ENCODE measurements at regions not wholly inside any gene's neighbourhood (a gene's known extent, or its start where the extent isn't known, plus 50 kb on each side); places are given as distances from the start of the nearest gene placed in this dataset.
"Not testable (repeated sequence)": the region's sequence is repeated elsewhere in the genome, so short reads cannot be mapped to it uniquely, and the experiment has no call there.

DNA sequence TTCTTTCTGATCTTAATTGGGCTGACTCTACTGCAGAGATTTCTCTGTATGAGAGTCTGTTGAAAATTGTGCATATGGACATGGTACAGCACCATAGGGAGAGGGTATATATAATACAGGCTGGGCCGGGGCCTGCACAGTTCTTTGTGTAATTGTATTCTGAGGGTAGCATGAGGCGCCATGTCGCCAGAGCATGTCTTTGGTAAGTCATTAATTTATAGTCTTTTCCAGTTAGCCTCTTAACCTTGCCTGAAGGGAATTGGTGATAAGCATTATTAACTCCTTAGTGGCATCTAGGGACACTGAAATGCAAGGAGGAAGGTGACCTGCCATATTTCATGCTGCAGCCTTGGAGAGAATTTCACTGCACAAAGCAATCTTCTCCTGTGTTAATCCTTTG is 569.9 kb downstream of the TMTC2 start:
- 0 out of 22 replicates have a peak, but pooled peaks cover 0 to 4% (median 0%) of the 10 kb centered on the region in 11 experiments for H3K9me3 ChIP-seq (replicated peaks in 1 of 11)
- TF ChIP-seq Cebpa-rat (IDR thresholded peaks at IDR 0.05), result no peak
- no peaks in the 10 kb centered on the region for H3K36me3 ChIP-seq
- no peaks in the 10 kb centered on the region for H3K27me3 ChIP-seq
- H3K4me1 ChIP-seq, result no peaks in the 10 kb centered on the region
- H3K9ac ChIP-seq, result no peak overlapping the region
- H3K4me2 ChIP-seq, result no peak overlapping the region
- H3K4me3 ChIP-seq, result no peak overlapping the region
- H3K27ac ChIP-seq, result no peak overlapping the region
- no peaks in the 10 kb centered on the region for H4K20me1 ChIP-seq

GRCh38 chr12:83250866-83251265 is 564.2 kb downstream of the TMTC2 start:
- H3K9me3 ChIP-seq (replicated peaks in 1 of 11), result peaks cover 0 to 4% (median 0%) of the 10 kb centered on the region in 11 experiments; a peak in 1 of 22 replicates
- no peak overlapping the region for H3K4me3 ChIP-seq
- H3K27me3 ChIP-seq, result no peaks in the 10 kb centered on the region
- TF ChIP-seq Cebpa-rat (IDR thresholded peaks at IDR 0.05), result no peak
- no peaks in the 10 kb centered on the region for H3K4me1 ChIP-seq
- H3K27ac ChIP-seq, result no peak overlapping the region
- no peaks in the 10 kb centered on the region for H4K20me1 ChIP-seq
- H3K4me2 ChIP-seq, result no peak overlapping the region
- no peak overlapping the region for H3K9ac ChIP-seq
- H3K36me3 ChIP-seq, result no peaks in the 10 kb centered on the region

- Histone ChIP-seq H3K27me3 (no peaks in the 10 kb centered on the region), H3K4me2 (peak overlapping the region in 1 of 11 experiments; percentile 25; a peak in 1 of 22 replicates), H3K9me3 (replicated peaks in 1 of 11) (no peaks in the 10 kb centered on the region; a peak in 1 of 22 replicates), H3K4me3 (no peak overlapping the region), H3K9ac (no peak overlapping the region), H3K27ac (no peak overlapping the region), H4K20me1 (no peaks in the 10 kb centered on the region), H3K4me1 (no peaks in the 10 kb centered on the region), H3K36me3 (no peaks in the 10 kb centered on the region)
- TF ChIP-seq Cebpa-rat (IDR thresholded peaks at IDR 0.05), result no peak
These were observed 558.5 kb downstream of the TMTC2 start for GRCh38 chr12:83245156-83245555.

- H4K20me1 ChIP-seq, result no peaks in the 10 kb centered on the region
- no peak overlapping the region for H3K4me3 ChIP-seq
- H3K27ac ChIP-seq, result no peak overlapping the region
- no peak overlapping the region for H3K4me2 ChIP-seq
- no peaks in the 10 kb centered on the region for H3K36me3 ChIP-seq
- no peak overlapping the region for H3K9ac ChIP-seq
- H3K9me3 ChIP-seq (replicated peaks in 1 of 11), result no peaks in the 10 kb centered on the region; a peak in 1 of 22 replicates
- H3K4me1 ChIP-seq, result no peaks in the 10 kb centered on the region
- no peak for TF ChIP-seq Cebpa-rat (IDR thresholded peaks at IDR 0.05)
- no peaks in the 10 kb centered on the region for H3K27me3 ChIP-seq
These were observed 557.3 kb downstream of the TMTC2 start for GRCh38 chr12:83244001-83244400.

DNA sequence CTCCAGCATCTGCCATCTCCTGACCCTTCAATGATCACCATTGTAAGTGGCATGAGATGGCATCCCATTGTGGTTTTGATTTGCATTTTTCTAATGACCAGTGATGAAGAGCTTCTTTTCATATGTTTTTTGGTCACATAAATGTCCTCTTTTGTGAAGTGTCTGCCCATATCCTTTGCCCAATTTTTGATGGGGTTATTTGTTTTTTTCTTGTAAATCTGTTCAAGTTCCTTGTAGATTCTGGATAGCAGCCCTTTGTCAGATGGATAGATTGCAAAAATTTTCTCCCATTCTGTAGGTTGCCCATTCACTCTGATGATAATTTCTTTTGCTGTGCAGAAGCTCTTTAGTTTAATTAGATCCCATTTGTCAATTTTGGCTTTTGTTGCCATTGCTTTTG is 547.3 kb downstream of the TMTC2 start:
- H3K4me3 ChIP-seq; H3K27me3 ChIP-seq; H3K27ac ChIP-seq; H4K20me1 ChIP-seq; H3K4me2 ChIP-seq; H3K36me3 ChIP-seq; H3K9me3 ChIP-seq (replicated peaks in 1 of 11); H3K9ac ChIP-seq; H3K4me1 ChIP-seq: not testable (repeated sequence)

GRCh38 chr12:83226960-83227359 is 540.3 kb downstream of the TMTC2 start:
- H3K4me1 ChIP-seq, result peaks cover 16 to 22% (median 19%) of the 10 kb centered on the region in 10 experiments
- H3K36me3 ChIP-seq; H3K27me3 ChIP-seq; H3K9me3 ChIP-seq (replicated peaks in 1 of 11); H3K4me3 ChIP-seq; H3K27ac ChIP-seq; H3K9ac ChIP-seq; H4K20me1 ChIP-seq; H3K4me2 ChIP-seq: not testable (repeated sequence)

DNA sequence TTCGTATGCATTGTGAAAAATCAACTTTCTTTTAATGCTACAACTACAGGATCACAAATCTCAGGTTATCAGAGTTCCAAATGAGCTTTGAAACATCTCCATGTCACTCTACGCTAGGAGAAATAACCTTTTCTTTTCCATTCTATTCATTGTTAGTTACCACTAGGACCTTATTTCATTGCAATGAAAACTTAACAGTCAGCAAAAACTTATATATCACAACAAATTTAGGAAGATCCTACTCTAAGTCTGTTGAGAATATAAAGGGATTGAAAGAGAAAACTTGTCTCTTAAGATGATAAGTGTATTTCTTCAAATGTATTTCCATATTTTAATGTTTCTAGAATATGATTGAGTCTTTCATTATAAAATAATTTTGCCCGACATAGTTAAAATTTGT is 539.1 kb downstream of the TMTC2 start:
- no peak overlapping the region for H3K4me2 ChIP-seq
- no peaks in the 10 kb centered on the region for H4K20me1 ChIP-seq
- H3K4me1 ChIP-seq, result peaks cover 16 to 22% (median 19%) of the 10 kb centered on the region in 10 experiments
- H3K27ac ChIP-seq, result no peak overlapping the region
- no peaks in the 10 kb centered on the region for H3K36me3 ChIP-seq
- H3K9me3 ChIP-seq (replicated peaks in 1 of 11), result peaks cover 0 to 9% (median 0%) of the 10 kb centered on the region in 11 experiments; a peak in 1 of 22 replicates
- no peak overlapping the region for H3K4me3 ChIP-seq
- no peak for TF ChIP-seq Cebpa-rat (IDR thresholded peaks at IDR 0.05)
- no peaks in the 10 kb centered on the region for H3K27me3 ChIP-seq
- H3K9ac ChIP-seq, result no peak overlapping the region

GRCh38 chr12:83224012-83224411 is 537.3 kb downstream of the TMTC2 start:
- Histone ChIP-seq H3K4me2 (peak overlapping the region; percentile 17 to 68 (median 49)), H3K27me3 (no peaks in the 10 kb centered on the region), H3K4me1 (peaks cover 16 to 22% (median 19%) of the 10 kb centered on the region in 10 experiments), H3K9ac (peak overlapping the region in 7 of 11 experiments; percentile 15 to 55 (median 36); a peak in 10 of 22 replicates), H3K36me3 (no peaks in the 10 kb centered on the region), H4K20me1 (no peaks in the 10 kb centered on the region), H3K4me3 (no peak overlapping the region), H3K27ac (peak overlapping the region in 9 of 11 experiments; percentile 16 to 78 (median 74); a peak in 17 of 22 replicates), H3K9me3 (replicated peaks in 1 of 11) (peaks cover 0 to 9% (median 0%) of the 10 kb centered on the region in 11 experiments; a peak in 1 of 22 replicates)
- peak in 8 of 11 experiments; percentile 49 to 83 (median 76); a peak in 14 of 22 replicates for TF ChIP-seq Cebpa-rat (IDR thresholded peaks at IDR 0.05)

DNA sequence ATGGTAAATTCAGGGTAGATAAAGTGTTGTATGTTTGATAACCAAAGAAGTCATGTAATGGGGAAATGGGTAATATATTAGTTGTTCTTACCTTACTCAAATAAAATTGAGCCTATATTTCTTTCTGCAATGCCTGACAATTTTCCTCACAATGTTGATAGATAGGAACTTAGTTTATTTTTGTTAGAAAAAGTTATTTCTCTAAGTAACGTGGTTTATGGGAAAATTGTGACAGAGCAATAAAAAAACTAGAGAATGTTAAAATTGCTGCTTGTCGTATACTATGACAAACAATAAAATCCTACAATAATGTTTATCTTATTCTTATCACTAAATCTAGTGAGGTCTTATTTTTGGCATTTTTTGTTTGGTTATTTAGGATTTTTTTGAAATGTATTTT is 534.1 kb downstream of the TMTC2 start:
- Histone ChIP-seq H4K20me1 (no peaks in the 10 kb centered on the region), H3K4me2 (no peak overlapping the region), H3K9me3 (replicated peaks in 1 of 11) (peaks cover 0 to 9% (median 0%) of the 10 kb centered on the region in 11 experiments; a peak in 1 of 22 replicates), H3K36me3 (no peaks in the 10 kb centered on the region), H3K4me1 (peaks cover 16 to 22% (median 19%) of the 10 kb centered on the region in 10 experiments), H3K9ac (no peak overlapping the region), H3K27ac (no peak overlapping the region), H3K27me3 (no peaks in the 10 kb centered on the region), H3K4me3 (no peak overlapping the region)
- TF ChIP-seq Cebpa-rat (IDR thresholded peaks at IDR 0.05), result no peak

- Histone ChIP-seq H3K9me3 (replicated peaks in 1 of 11) (no peaks in the 10 kb centered on the region), H4K20me1 (no peaks in the 10 kb centered on the region), H3K4me3 (no peak overlapping the region), H3K4me1 (no peaks in the 10 kb centered on the region), H3K36me3 (no peaks in the 10 kb centered on the region), H3K9ac (no peak overlapping the region), H3K27ac (no peak overlapping the region), H3K27me3 (no peaks in the 10 kb centered on the region), H3K4me2 (no peak overlapping the region)
- TF ChIP-seq Cebpa-rat (IDR thresholded peaks at IDR 0.05), result no peak
These were observed 529.5 kb downstream of the TMTC2 start for GRCh38 chr12:83216230-83216629.
